ENCODE measurements at regions not wholly inside any gene's neighbourhood (a gene's known extent, or its start where the extent isn't known, plus 50 kb on each side); places are given as distances from the start of the nearest gene placed in this dataset.

DNA sequence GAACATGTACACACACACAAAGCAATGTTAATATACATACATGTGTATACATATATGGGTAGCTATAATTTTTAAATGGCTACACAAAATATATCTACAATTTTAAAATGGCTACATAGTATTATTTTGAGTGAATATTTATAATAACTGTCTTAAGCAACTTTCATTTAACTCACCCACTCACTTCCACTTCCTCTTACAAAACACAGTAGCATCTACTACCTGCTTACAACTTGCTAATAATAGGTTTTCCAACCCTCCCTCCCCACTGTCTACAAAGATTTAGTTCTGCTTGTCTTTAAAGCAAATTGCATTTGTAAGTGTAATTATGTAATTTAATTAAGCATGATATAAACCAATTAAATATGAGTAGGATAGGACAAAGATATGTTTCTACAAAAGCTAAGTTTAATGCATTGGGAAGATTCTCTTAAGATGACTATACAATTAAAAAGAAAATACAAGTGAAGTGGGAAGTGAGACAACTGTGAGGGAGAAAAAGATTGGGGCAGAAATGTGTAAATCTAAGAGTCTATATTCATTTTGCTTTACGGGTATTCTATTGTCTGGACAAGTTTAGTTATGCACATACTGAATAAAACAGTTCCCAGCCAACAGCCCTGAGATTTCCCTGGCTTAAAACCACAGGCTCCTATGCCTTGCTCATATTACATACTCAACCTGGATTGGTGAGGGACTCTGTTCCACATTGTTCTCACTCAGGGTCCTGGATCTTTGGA, 583.1 kb downstream of the EFNB2 start:
- H3K9ac ChIP-seq (ENCODE audit: insufficient read depth, low read length) = no peak overlapping the region
- H3K79me2 ChIP-seq (ENCODE audit: control insufficient read depth, insufficient read depth, low read length) = no peaks in the 10 kb centered on the region
- H2AFZ ChIP-seq (ENCODE audit: low read length) = no peak overlapping the region
- no peak overlapping the region for H3K4me3 ChIP-seq (replicated peaks in 1 of 4; ENCODE audit: control extremely low read depth in 1 of 4, insufficient read depth in 1 of 4, low read depth in 3 of 4, low read length in 4 of 4)
- DNase-seq (ENCODE audit: low read depth in 2 of 2) = no peak
- H3K9me3 ChIP-seq (ENCODE audit: control insufficient read depth, insufficient read depth, low read depth, low read length) = no peaks in the 10 kb centered on the region
- TF ChIP-seq, protein P1, sequence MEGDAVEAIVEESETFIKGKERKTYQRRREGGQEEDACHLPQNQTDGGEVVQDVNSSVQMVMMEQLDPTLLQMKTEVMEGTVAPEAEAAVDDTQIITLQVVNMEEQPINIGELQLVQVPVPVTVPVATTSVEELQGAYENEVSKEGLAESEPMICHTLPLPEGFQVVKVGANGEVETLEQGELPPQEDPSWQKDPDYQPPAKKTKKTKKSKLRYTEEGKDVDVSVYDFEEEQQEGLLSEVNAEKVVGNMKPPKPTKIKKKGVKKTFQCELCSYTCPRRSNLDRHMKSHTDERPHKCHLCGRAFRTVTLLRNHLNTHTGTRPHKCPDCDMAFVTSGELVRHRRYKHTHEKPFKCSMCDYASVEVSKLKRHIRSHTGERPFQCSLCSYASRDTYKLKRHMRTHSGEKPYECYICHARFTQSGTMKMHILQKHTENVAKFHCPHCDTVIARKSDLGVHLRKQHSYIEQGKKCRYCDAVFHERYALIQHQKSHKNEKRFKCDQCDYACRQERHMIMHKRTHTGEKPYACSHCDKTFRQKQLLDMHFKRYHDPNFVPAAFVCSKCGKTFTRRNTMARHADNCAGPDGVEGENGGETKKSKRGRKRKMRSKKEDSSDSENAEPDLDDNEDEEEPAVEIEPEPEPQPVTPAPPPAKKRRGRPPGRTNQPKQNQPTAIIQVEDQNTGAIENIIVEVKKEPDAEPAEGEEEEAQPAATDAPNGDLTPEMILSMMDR (conservative IDR thresholded peaks at IDR 0.05 in 1 of 2, IDR thresholded peaks at IDR 0.05 in 1 of 2; ENCODE audit: low read depth in 1 of 2, low read length in 2 of 2) = no peak
- no peak for TF ChIP-seq EZH2 (IDR thresholded peaks at IDR 0.05; ENCODE audit: low read length, missing control alignments)
- H3K27ac ChIP-seq (ENCODE audit: insufficient read depth, low read length) = no peak overlapping the region
- H3K4me2 ChIP-seq (ENCODE audit: extremely low read depth, insufficient read depth, low read length) = no peak overlapping the region
- no peaks in the 10 kb centered on the region for H3K36me3 ChIP-seq (ENCODE audit: control insufficient read depth, insufficient read depth, low read length)
- H4K20me1 ChIP-seq (ENCODE audit: control insufficient read depth, extremely low read depth, insufficient read depth, low read length) = no peaks in the 10 kb centered on the region
- no peaks in the 10 kb centered on the region for H3K27me3 ChIP-seq (ENCODE audit: control insufficient read depth, insufficient read depth, low read length)
- no peaks in the 10 kb centered on the region for H3K4me1 ChIP-seq (ENCODE audit: control insufficient read depth, extremely low read depth, insufficient read depth, low read length)

DNA sequence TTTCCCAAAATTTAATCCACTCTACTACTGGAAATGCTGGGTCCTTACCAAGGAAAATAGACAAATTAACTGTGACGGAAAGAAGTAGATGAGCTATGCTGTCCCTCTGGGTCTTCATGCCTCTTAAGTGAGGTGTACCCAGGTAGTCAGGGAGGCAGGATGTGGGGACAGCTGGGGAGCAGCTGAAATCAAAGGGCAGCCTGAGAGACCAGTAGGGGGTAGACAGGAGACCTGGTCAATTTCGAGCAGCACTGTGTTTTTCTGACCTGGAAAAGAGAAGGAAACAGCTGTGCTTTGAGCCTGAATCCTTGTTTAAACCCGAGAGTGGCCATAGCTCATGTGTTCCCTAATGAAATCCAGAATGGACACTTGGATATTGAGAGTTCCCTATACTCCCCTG, 587.3 kb downstream of the EFNB2 start:
- Histone ChIP-seq H3K4me2 (ENCODE audit: extremely low read depth, insufficient read depth, low read length) (no peak overlapping the region), H3K9ac (ENCODE audit: insufficient read depth, low read length) (no peak overlapping the region), H4K20me1 (ENCODE audit: control insufficient read depth, extremely low read depth, insufficient read depth, low read length) (no peaks in the 10 kb centered on the region), H3K27ac (ENCODE audit: insufficient read depth, low read length) (no peak overlapping the region), H3K36me3 (ENCODE audit: control insufficient read depth, insufficient read depth, low read length) (no peaks in the 10 kb centered on the region), H2AFZ (ENCODE audit: low read length) (no peak overlapping the region), H3K4me3 (replicated peaks in 1 of 4; ENCODE audit: control extremely low read depth in 1 of 4, insufficient read depth in 1 of 4, low read depth in 3 of 4, low read length in 4 of 4) (no peak overlapping the region), H3K79me2 (ENCODE audit: control insufficient read depth, insufficient read depth, low read length) (no peaks in the 10 kb centered on the region), H3K4me1 (ENCODE audit: control insufficient read depth, extremely low read depth, insufficient read depth, low read length) (no peaks in the 10 kb centered on the region), H3K9me3 (ENCODE audit: control insufficient read depth, insufficient read depth, low read depth, low read length) (no peaks in the 10 kb centered on the region), H3K27me3 (ENCODE audit: control insufficient read depth, insufficient read depth, low read length) (no peaks in the 10 kb centered on the region)
- TF ChIP-seq, protein P1 (conservative IDR thresholded peaks at IDR 0.05 in 1 of 2, IDR thresholded peaks at IDR 0.05 in 1 of 2; ENCODE audit: low read depth in 1 of 2, low read length in 2 of 2) = no peak
- no peak for TF ChIP-seq EZH2 (IDR thresholded peaks at IDR 0.05; ENCODE audit: low read length, missing control alignments)
- no peak for DNase-seq (ENCODE audit: low read depth in 2 of 2)

DNA sequence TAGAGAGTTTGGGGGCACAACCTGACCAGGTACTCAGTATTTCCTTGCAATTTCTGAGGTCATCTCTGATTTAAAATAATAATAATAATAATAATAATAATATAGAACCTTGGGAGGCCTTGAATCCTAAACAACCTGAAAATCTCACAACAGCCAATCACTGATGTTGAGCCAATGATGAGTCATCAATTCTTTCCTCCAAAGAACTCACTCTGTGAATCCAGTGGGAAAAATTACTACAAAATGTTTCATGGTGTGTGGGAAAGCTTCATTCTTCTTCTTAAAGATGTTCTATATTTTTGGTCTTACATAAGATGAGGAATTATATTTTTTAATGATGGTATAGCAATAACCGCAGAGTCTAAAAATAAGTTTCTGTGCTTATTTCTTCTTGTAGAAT, 594.6 kb downstream of the EFNB2 start:
- no peak for DNase-seq (ENCODE audit: low read depth in 2 of 2)
- no peaks in the 10 kb centered on the region for H3K4me1 ChIP-seq (ENCODE audit: control insufficient read depth, extremely low read depth, insufficient read depth, low read length)
- TF ChIP-seq, protein P1 (conservative IDR thresholded peaks at IDR 0.05 in 1 of 2, IDR thresholded peaks at IDR 0.05 in 1 of 2; ENCODE audit: low read depth in 1 of 2, low read length in 2 of 2) = no peak
- TF ChIP-seq EZH2 (IDR thresholded peaks at IDR 0.05; ENCODE audit: low read length, missing control alignments) = no peak
- H3K4me3 ChIP-seq (replicated peaks in 1 of 4; ENCODE audit: control extremely low read depth in 1 of 4, insufficient read depth in 1 of 4, low read depth in 3 of 4, low read length in 4 of 4) = no peak overlapping the region
- no peaks in the 10 kb centered on the region for H3K79me2 ChIP-seq (ENCODE audit: control insufficient read depth, insufficient read depth, low read length)
- no peak overlapping the region for H3K9ac ChIP-seq (ENCODE audit: insufficient read depth, low read length)
- no peak overlapping the region for H2AFZ ChIP-seq (ENCODE audit: low read length)
- H3K27me3 ChIP-seq (ENCODE audit: control insufficient read depth, insufficient read depth, low read length) = no peaks in the 10 kb centered on the region
- no peaks in the 10 kb centered on the region for H4K20me1 ChIP-seq (ENCODE audit: control insufficient read depth, extremely low read depth, insufficient read depth, low read length)
- no peak overlapping the region for H3K4me2 ChIP-seq (ENCODE audit: extremely low read depth, insufficient read depth, low read length)
- no peaks in the 10 kb centered on the region for H3K9me3 ChIP-seq (ENCODE audit: control insufficient read depth, insufficient read depth, low read depth, low read length)
- H3K27ac ChIP-seq (ENCODE audit: insufficient read depth, low read length) = no peak overlapping the region
- H3K36me3 ChIP-seq (ENCODE audit: control insufficient read depth, insufficient read depth, low read length) = no peaks in the 10 kb centered on the region
